ENCODE measurements at regions not wholly inside any gene's neighbourhood (a gene's known extent, or its start where the extent isn't known, plus 50 kb on each side); places are given as distances from the start of the nearest gene placed in this dataset.

DNA sequence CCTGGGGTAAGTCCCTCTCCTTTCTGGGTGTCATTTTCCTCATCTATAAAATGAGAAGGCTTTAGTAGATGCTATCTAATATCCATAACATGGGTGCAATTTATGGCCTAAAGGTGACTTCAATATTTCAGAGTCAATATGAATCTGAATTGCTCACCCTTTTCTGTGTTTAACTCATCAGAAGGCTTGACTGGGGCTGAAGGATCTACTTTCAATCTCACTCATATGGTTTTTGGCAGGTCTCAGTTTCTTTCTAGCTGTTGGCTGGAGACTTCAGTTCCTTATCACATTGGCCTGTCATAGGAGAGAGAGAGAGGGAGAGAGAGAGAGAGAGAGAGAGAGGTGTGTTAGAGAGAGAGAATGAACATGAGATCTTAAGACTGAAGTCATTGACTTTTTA lies 343.7 kb upstream of the MEX3C start:
- H3K9me3 ChIP-seq (ENCODE audit: low read depth, low read length), result no peaks in the 10 kb centered on the region
- TF ChIP-seq FOXP2 (optimal IDR thresholded peaks at IDR 0.05; ENCODE audit: control extremely low read depth, extremely low read length, insufficient read depth), result no peak
- no peak for TF ChIP-seq EZH2 (IDR thresholded peaks at IDR 0.05)
- TF ChIP-seq POLR2AphosphoS5 (IDR thresholded peaks at IDR 0.05; ENCODE audit: borderline replicate concordance, low read depth, low read length), result no peak
- no peak for DNase-seq (ENCODE audit: low read depth, low spot score)
- no peak overlapping the region for H3K9ac ChIP-seq (ENCODE audit: insufficient read length)
- H3K27ac ChIP-seq, result no peak overlapping the region
- no peaks in the 10 kb centered on the region for H3K36me3 ChIP-seq (ENCODE audit: insufficient read depth, low read length)
- no peak overlapping the region for H3K4me3 ChIP-seq

- Histone ChIP-seq H3K27ac (no peak overlapping the region), H3K9me3 (ENCODE audit: low read depth, low read length) (no peaks in the 10 kb centered on the region), H3K4me3 (no peak overlapping the region), H3K9ac (ENCODE audit: insufficient read length) (no peak overlapping the region), H3K36me3 (ENCODE audit: insufficient read depth, low read length) (no peaks in the 10 kb centered on the region)
- no peak for TF ChIP-seq EZH2 (IDR thresholded peaks at IDR 0.05)
- no peak for DNase-seq (ENCODE audit: low read depth, low spot score)
These were observed 346.2 kb upstream of the MEX3C start for GRCh38 chr18:51543658-51544155.

- H3K9ac ChIP-seq (ENCODE audit: insufficient read length), result no peak overlapping the region
- H3K9me3 ChIP-seq (ENCODE audit: low read depth, low read length), result no peaks in the 10 kb centered on the region
- no peak overlapping the region for H3K27ac ChIP-seq
- H3K36me3 ChIP-seq (ENCODE audit: insufficient read depth, low read length), result no peaks in the 10 kb centered on the region
- H3K4me3 ChIP-seq, result no peak overlapping the region
- TF ChIP-seq FOXP2 (optimal IDR thresholded peaks at IDR 0.05; ENCODE audit: control extremely low read depth, extremely low read length, insufficient read depth) (no peak), POLR2AphosphoS5 (IDR thresholded peaks at IDR 0.05; ENCODE audit: borderline replicate concordance, low read depth, low read length) (no peak), EZH2 (IDR thresholded peaks at IDR 0.05) (no peak)
- no peak for DNase-seq (ENCODE audit: low read depth, low spot score)
These were observed 348.0 kb upstream of the MEX3C start for GRCh38 chr18:51545446-51545845.

- H3K36me3 ChIP-seq (ENCODE audit: insufficient read depth, low read length), result no peaks in the 10 kb centered on the region
- no peak overlapping the region for H3K4me3 ChIP-seq
- H3K27ac ChIP-seq, result no peak overlapping the region
- H3K9ac ChIP-seq (ENCODE audit: insufficient read length), result no peak overlapping the region
- H3K9me3 ChIP-seq (ENCODE audit: low read depth, low read length), result no peaks in the 10 kb centered on the region
- TF ChIP-seq POLR2AphosphoS5 (IDR thresholded peaks at IDR 0.05; ENCODE audit: borderline replicate concordance, low read depth, low read length) (no peak), FOXP2 (optimal IDR thresholded peaks at IDR 0.05; ENCODE audit: control extremely low read depth, extremely low read length, insufficient read depth) (no peak), EZH2 (IDR thresholded peaks at IDR 0.05) (no peak)
- no peak for DNase-seq (ENCODE audit: low read depth, low spot score)
These were observed 361.9 kb upstream of the MEX3C start for GRCh38 chr18:51559198-51559901.

GRCh38 chr18:51559902-51560287 lies 362.4 kb upstream of the MEX3C start:
- no peak for TF ChIP-seq EZH2 (IDR thresholded peaks at IDR 0.05)
- TF ChIP-seq POLR2AphosphoS5 (IDR thresholded peaks at IDR 0.05; ENCODE audit: borderline replicate concordance, low read depth, low read length), result no peak
- no peak for TF ChIP-seq FOXP2 (optimal IDR thresholded peaks at IDR 0.05; ENCODE audit: control extremely low read depth, extremely low read length, insufficient read depth)
- DNase-seq (ENCODE audit: low read depth, low spot score), result no peak
- Histone ChIP-seq H3K36me3 (ENCODE audit: insufficient read depth, low read length) (no peaks in the 10 kb centered on the region), H3K27ac (no peak overlapping the region), H3K4me3 (no peak overlapping the region), H3K9ac (ENCODE audit: insufficient read length) (no peak overlapping the region), H3K9me3 (ENCODE audit: low read depth, low read length) (no peaks in the 10 kb centered on the region)

DNA sequence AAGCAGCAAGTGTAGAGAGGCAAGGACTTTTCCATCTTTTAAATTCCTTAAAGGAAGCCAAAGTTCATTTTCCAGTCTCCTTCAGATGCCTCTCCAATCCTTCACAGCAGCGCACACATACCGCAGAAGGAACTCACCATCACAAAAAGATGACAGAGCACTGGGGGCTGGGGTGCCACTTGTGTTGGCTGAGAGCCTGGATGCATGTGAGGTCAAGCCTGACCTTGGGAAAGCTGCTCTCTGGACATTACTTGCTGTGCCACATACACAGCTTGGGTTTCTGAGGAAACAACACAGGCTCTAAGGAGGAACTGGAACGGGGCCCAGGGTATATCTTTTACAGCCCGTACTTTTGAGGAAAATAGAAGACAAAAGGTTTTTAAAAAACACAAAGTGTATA lies 364.3 kb upstream of the MEX3C start:
- no peak overlapping the region for H3K27ac ChIP-seq
- no peaks in the 10 kb centered on the region for H3K9me3 ChIP-seq (ENCODE audit: low read depth, low read length)
- TF ChIP-seq EZH2 (IDR thresholded peaks at IDR 0.05), result no peak
- no peak for TF ChIP-seq POLR2AphosphoS5 (IDR thresholded peaks at IDR 0.05; ENCODE audit: borderline replicate concordance, low read depth, low read length)
- no peak for TF ChIP-seq FOXP2 (optimal IDR thresholded peaks at IDR 0.05; ENCODE audit: control extremely low read depth, extremely low read length, insufficient read depth)
- no peaks in the 10 kb centered on the region for H3K36me3 ChIP-seq (ENCODE audit: insufficient read depth, low read length)
- H3K4me3 ChIP-seq, result no peak overlapping the region
- DNase-seq (ENCODE audit: low read depth, low spot score), result no peak
- no peak overlapping the region for H3K9ac ChIP-seq (ENCODE audit: insufficient read length)

DNA sequence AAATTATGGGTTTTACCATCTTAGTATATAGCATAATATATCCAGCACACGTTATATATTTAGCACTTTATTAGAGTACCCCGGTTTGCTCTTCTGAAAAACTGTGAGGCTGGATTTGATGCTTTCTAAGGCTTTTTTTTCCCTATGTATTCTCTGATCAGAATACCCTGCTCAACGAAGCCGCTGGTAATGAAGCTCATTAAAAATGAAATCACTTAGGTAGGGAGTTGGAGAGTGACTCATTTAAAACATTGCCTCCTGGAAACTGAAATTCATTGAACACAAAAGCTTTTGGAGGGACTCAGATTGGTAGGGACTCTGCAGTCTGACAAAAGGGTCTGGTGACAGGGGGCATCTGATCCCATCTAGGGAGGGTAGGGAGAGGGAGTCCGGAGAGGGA lies 365.4 kb upstream of the MEX3C start:
- DNase-seq (ENCODE audit: low read depth, low spot score), result no peak
- Histone ChIP-seq H3K4me3 (no peak overlapping the region), H3K9me3 (ENCODE audit: low read depth, low read length) (no peaks in the 10 kb centered on the region), H3K36me3 (ENCODE audit: insufficient read depth, low read length) (no peaks in the 10 kb centered on the region), H3K27ac (no peak overlapping the region), H3K9ac (ENCODE audit: insufficient read length) (no peak overlapping the region)
- TF ChIP-seq EZH2 (IDR thresholded peaks at IDR 0.05), result no peak
- TF ChIP-seq POLR2AphosphoS5 (IDR thresholded peaks at IDR 0.05; ENCODE audit: borderline replicate concordance, low read depth, low read length), result no peak
- no peak for TF ChIP-seq FOXP2 (optimal IDR thresholded peaks at IDR 0.05; ENCODE audit: control extremely low read depth, extremely low read length, insufficient read depth)

DNA sequence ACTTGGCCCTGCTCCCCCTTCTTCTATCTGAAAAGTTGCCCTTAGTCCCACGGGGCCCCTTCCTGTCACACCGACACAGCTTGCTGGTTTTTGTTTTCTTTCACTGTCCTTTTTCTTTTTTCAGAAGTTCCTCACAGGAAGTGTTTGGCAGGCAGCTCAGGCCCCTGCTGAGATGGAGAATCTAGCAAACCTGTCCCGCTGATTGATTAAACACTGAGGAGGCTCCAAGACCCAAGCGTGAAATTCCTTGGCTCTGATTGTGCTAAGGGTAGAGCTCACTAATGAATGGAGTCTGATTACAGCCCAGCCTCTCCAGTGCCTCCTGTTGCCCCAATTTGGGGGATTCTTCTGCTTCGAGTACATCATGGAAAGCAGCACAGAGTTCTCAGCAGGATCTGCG lies 365.9 kb upstream of the MEX3C start:
- Histone ChIP-seq H3K9ac (ENCODE audit: insufficient read length) (no peak overlapping the region), H3K4me3 (no peak overlapping the region), H3K36me3 (ENCODE audit: insufficient read depth, low read length) (no peaks in the 10 kb centered on the region), H3K9me3 (ENCODE audit: low read depth, low read length) (no peaks in the 10 kb centered on the region), H3K27ac (no peak overlapping the region)
- no peak for TF ChIP-seq FOXP2 (optimal IDR thresholded peaks at IDR 0.05; ENCODE audit: control extremely low read depth, extremely low read length, insufficient read depth)
- TF ChIP-seq EZH2 (IDR thresholded peaks at IDR 0.05), result no peak
- no peak for TF ChIP-seq POLR2AphosphoS5 (IDR thresholded peaks at IDR 0.05; ENCODE audit: borderline replicate concordance, low read depth, low read length)
- peak; percentile 8 for DNase-seq (ENCODE audit: low read depth, low spot score)

GRCh38 chr18:51568151-51568550 lies 370.7 kb upstream of the MEX3C start:
- Histone ChIP-seq H3K9me3 (ENCODE audit: low read depth, low read length) (no peaks in the 10 kb centered on the region), H3K27ac (no peak overlapping the region), H3K4me3 (no peak overlapping the region), H3K36me3 (ENCODE audit: insufficient read depth, low read length) (no peaks in the 10 kb centered on the region), H3K9ac (ENCODE audit: insufficient read length) (no peak overlapping the region)
- TF ChIP-seq FOXP2 (optimal IDR thresholded peaks at IDR 0.05; ENCODE audit: control extremely low read depth, extremely low read length, insufficient read depth) (no peak), EZH2 (IDR thresholded peaks at IDR 0.05) (no peak), POLR2AphosphoS5 (IDR thresholded peaks at IDR 0.05; ENCODE audit: borderline replicate concordance, low read depth, low read length) (no peak)
- no peak for DNase-seq (ENCODE audit: low read depth, low spot score)
